ENCODE measurements at regions not wholly inside any gene's neighbourhood (a gene's known extent, or its start where the extent isn't known, plus 50 kb on each side); places are given as distances from the start of the nearest gene placed in this dataset.

DNA sequence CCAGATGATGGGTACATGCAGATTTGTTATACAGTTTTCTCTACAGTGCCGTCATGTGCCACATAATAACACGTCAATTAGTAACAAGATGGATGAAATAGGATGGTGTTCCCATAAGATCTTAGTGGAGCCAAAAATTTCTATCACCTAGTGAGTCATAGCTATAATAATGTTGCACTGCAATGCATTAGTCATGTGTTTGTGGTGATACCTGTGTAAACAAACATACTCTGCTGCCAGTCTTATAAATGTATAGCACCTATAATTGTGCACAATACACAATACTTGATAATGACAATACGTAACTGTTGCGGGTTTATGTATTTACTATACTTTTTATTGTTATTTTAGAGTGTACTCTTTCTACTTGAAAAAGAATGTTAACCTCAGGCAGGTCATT lies 865.4 kb downstream of the MAT2B start (continued):
- TF ChIP-seq, protein P1, sequence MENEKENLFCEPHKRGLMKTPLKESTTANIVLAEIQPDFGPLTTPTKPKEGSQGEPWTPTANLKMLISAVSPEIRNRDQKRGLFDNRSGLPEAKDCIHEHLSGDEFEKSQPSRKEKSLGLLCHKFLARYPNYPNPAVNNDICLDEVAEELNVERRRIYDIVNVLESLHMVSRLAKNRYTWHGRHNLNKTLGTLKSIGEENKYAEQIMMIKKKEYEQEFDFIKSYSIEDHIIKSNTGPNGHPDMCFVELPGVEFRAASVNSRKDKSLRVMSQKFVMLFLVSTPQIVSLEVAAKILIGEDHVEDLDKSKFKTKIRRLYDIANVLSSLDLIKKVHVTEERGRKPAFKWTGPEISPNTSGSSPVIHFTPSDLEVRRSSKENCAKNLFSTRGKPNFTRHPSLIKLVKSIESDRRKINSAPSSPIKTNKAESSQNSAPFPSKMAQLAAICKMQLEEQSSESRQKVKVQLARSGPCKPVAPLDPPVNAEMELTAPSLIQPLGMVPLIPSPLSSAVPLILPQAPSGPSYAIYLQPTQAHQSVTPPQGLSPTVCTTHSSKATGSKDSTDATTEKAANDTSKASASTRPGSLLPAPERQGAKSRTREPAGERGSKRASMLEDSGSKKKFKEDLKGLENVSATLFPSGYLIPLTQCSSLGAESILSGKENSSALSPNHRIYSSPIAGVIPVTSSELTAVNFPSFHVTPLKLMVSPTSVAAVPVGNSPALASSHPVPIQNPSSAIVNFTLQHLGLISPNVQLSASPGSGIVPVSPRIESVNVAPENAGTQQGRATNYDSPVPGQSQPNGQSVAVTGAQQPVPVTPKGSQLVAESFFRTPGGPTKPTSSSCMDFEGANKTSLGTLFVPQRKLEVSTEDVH (IDR thresholded peaks at IDR 0.05; ENCODE audit: low read depth, partially characterized antibody): no peak
- TF ChIP-seq, protein P2, sequence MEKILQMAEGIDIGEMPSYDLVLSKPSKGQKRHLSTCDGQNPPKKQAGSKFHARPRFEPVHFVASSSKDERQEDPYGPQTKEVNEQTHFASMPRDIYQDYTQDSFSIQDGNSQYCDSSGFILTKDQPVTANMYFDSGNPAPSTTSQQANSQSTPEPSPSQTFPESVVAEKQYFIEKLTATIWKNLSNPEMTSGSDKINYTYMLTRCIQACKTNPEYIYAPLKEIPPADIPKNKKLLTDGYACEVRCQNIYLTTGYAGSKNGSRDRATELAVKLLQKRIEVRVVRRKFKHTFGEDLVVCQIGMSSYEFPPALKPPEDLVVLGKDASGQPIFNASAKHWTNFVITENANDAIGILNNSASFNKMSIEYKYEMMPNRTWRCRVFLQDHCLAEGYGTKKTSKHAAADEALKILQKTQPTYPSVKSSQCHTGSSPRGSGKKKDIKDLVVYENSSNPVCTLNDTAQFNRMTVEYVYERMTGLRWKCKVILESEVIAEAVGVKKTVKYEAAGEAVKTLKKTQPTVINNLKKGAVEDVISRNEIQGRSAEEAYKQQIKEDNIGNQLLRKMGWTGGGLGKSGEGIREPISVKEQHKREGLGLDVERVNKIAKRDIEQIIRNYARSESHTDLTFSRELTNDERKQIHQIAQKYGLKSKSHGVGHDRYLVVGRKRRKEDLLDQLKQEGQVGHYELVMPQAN (conservative IDR thresholded peaks at IDR 0.05): no peak
- TF ChIP-seq CREB1 (IDR thresholded peaks at IDR 0.05; ENCODE audit: low read depth) (no peak), SMC3 (IDR thresholded peaks at IDR 0.05; ENCODE audit: borderline replicate concordance, low read length) (no peak), IRF4 (IDR thresholded peaks at IDR 0.05; ENCODE audit: low read depth, low read length) (no peak), CEBPZ (IDR thresholded peaks at IDR 0.05; ENCODE audit: low read depth, low read length) (no peak)

Data from GM12878 (cell line).